GM23338 (cell line): ENCODE measurements at regions not wholly inside any gene's neighbourhood (a gene's known extent, or its start where the extent isn't known, plus 50 kb on each side); places are given as distances from the start of the nearest gene placed in this dataset.

Experiments
- ATAC-seq: fragments of 200-7000 bp; cut with Tn5 transposase; 3 replicates; pipeline ENCODE4 v1.9.1; 2020
- DNase-seq: peaks from one replicate; pipeline ENCODE4 v3.0.0-alpha.2; 2015; ENCODE audit warnings: low spot score
- H2AFZ ChIP-seq: fragments of 200-600 bp; sonication (generic); 2 replicates; pipeline ENCODE4 v1.8.0; 2016; ENCODE audit warnings: antibody characterized with exemption, mild to moderate bottlenecking, moderate library complexity
- H3F3A ChIP-seq: fragments of 200-600 bp; sonication (generic); replicated peaks from 2 replicates; pipeline ENCODE4 v1.8.0; 2017; ENCODE audit warnings: antibody characterized with exemption, mixed run types, low read depth
- H3K27ac ChIP-seq: fragments of 200-600 bp; sonication (generic); 2 replicates; pipeline ENCODE4 v1.6.1; 2016; ENCODE audit warnings: low read depth
- H3K27me3 ChIP-seq: fragments of 200-600 bp; sonication (generic); 2 replicates; pipeline ENCODE4 v1.8.0; 2016; ENCODE audit warnings: mild to moderate bottlenecking, mixed run types, moderate library complexity; ENCODE audit not compliant: insufficient read depth
- H3K36me3 ChIP-seq: fragments of 200-600 bp; sonication (generic); 2 replicates; pipeline ENCODE4 v1.8.0; 2016; ENCODE audit warnings: mild to moderate bottlenecking; ENCODE audit not compliant: insufficient read depth
- H3K4me1 ChIP-seq: fragments of 200-600 bp; sonication (generic); 2 replicates; pipeline ENCODE4 v1.8.0; 2016; ENCODE audit warnings: mild to moderate bottlenecking, moderate library complexity; ENCODE audit not compliant: insufficient read depth
- H3K4me2 ChIP-seq: fragments of 200-600 bp; sonication (generic); 2 replicates; pipeline ENCODE4 v1.7.1; 2017; ENCODE audit warnings: mixed run types
- H3K4me3 ChIP-seq: fragments of 200-600 bp; sonication (generic); 2 replicates; pipeline ENCODE4 v1.6.1; 2016; ENCODE audit warnings: mixed run types
- H3K79me2 ChIP-seq: fragments of 200-600 bp; sonication (generic); replicated peaks from 2 replicates; pipeline ENCODE4 v1.8.0; 2017; ENCODE audit warnings: mild to moderate bottlenecking; ENCODE audit not compliant: insufficient read depth
- H3K9me2 ChIP-seq: fragments of 200-600 bp; sonication (generic); 2 replicates; pipeline ENCODE4 v1.8.0; 2017; ENCODE audit not compliant: insufficient read depth
- H4K20me1 ChIP-seq: fragments of 200-600 bp; sonication (generic); replicated peaks from 2 replicates; pipeline ENCODE4 v1.8.0; 2017; ENCODE audit warnings: mild to moderate bottlenecking; ENCODE audit not compliant: insufficient read depth
- H3K27ac Mint-ChIP-seq: 2 replicates; pipeline ENCODE4 v1.8.0; 2020; ENCODE audit warnings: inconsistent platforms, mild to moderate bottlenecking, moderate library complexity, mixed read lengths
- H3K27me3 Mint-ChIP-seq: 3 replicates; pipeline ENCODE4 v1.8.0; 2022; ENCODE audit warnings: low read depth, mild to moderate bottlenecking, moderate library complexity, mixed read lengths, inconsistent platforms; ENCODE audit not compliant: insufficient read depth, poor library complexity
- H3K36me3 Mint-ChIP-seq: 3 replicates; pipeline ENCODE4 v1.8.0; 2021; ENCODE audit warnings: low read depth, mild to moderate bottlenecking, inconsistent platforms, moderate library complexity, mixed read lengths
- H3K4me1 Mint-ChIP-seq: 3 replicates; pipeline ENCODE4 v1.8.0; 2020; ENCODE audit warnings: mild to moderate bottlenecking, inconsistent platforms, mixed read lengths
- H3K4me3 Mint-ChIP-seq: 3 replicates; pipeline ENCODE4 v1.8.0; 2021; ENCODE audit warnings: moderate library complexity, mild to moderate bottlenecking, inconsistent platforms, mixed read lengths
- H3K9me3 Mint-ChIP-seq: 3 replicates; pipeline ENCODE4 v1.8.0; 2020; ENCODE audit warnings: moderate library complexity, mild to moderate bottlenecking, inconsistent platforms, mixed read lengths
- CREB1 ChIP-seq: fragments of 250-450 bp; sonication (Bioruptor Pico); IDR thresholded peaks from 2 replicates; pipeline ENCODE4 v1.5.0; 2020; ENCODE audit warnings: low read depth, mild to moderate bottlenecking, moderate library complexity
- EZH2phosphoT487 ChIP-seq: fragments of 200-600 bp; sonication (generic); IDR thresholded peaks from one replicate; pipeline ENCODE4 v1.8.1; 2018; ENCODE audit warnings: antibody characterized with exemption; ENCODE audit not compliant: unreplicated experiment
- JUNB ChIP-seq: IDR thresholded peaks from one replicate; pipeline ENCODE4 v1.6.1; 2016; ENCODE audit warnings: antibody characterized with exemption; ENCODE audit not compliant: unreplicated experiment
- NANOG ChIP-seq: IDR thresholded peaks from 2 replicates; pipeline ENCODE4 v1.6.1; 2016; ENCODE audit warnings: antibody characterized with exemption, borderline replicate concordance
- POLR2AphosphoS5 ChIP-seq: IDR thresholded peaks from 2 replicates; pipeline ENCODE4 v1.6.1; 2016; ENCODE audit warnings: antibody characterized with exemption, low read depth
- REST ChIP-seq: IDR thresholded peaks from one replicate; pipeline ENCODE4 v1.6.1; 2018; ENCODE audit warnings: antibody characterized with exemption; ENCODE audit not compliant: unreplicated experiment
- STAT1 ChIP-seq: IDR thresholded peaks from one replicate; pipeline ENCODE4 v1.6.1; 2016; ENCODE audit warnings: antibody characterized with exemption; ENCODE audit not compliant: unreplicated experiment
- ZNF114 ChIP-seq: fragments of 250-450 bp; sonication (Bioruptor Pico); IDR thresholded peaks from 2 replicates; pipeline ENCODE4 v1.5.0; 2020; ENCODE audit warnings: mild to moderate bottlenecking, moderate library complexity
- ZNF331 ChIP-seq: fragments of 250-450 bp; sonication (Bioruptor Pico); IDR thresholded peaks from 2 replicates; pipeline ENCODE4 v1.5.0; 2020; ENCODE audit warnings: low read depth, mild to moderate bottlenecking, moderate library complexity
- TF ChIP-seq, protein P1 (sequence below): IDR thresholded peaks from 2 replicates; pipeline ENCODE4 v1.6.1; 2016; ENCODE audit warnings: antibody characterized with exemption
- TF ChIP-seq, protein P2 (sequence below): fragments of 250-450 bp; sonication (Bioruptor Pico); IDR thresholded peaks from 2 replicates; pipeline ENCODE4 v1.5.0; 2020; ENCODE audit warnings: mild to moderate bottlenecking, moderate library complexity
- TF ChIP-seq, protein P3 (sequence below), 2 experiments: fragments of 200-600 bp in 1 of 2; sonication (generic) in 1 of 2; conservative IDR thresholded peaks; 2 replicates each; pipeline versions ENCODE4 v1.5.1 to v1.6.1; 2016 to 2017; ENCODE audit warnings: antibody characterized with exemption in 2 of 2, low read depth in 2 of 2, mild to moderate bottlenecking in 2 of 2, moderate library complexity in 1 of 2

GRCh38 chr15:62561059-62561519 lies 396.0 kb upstream of the C2CD4B start:
- peak; percentile 70 for DNase-seq
- H3K36me3 ChIP-seq = no peaks in the 10 kb centered on the region
- no peak overlapping the region for H3K27ac Mint-ChIP-seq

More at GRCh38 chr15:62561059-62561519, 396.0 kb upstream of the C2CD4B start:
- H3K9me2 ChIP-seq = no peaks in the 10 kb centered on the region
- peak; percentile 84 for ATAC-seq
- H3K4me2 ChIP-seq = 0 out of 2 replicates have a peak overlapping the region, but pooled peaks have one; percentile 42
- no peaks in the 10 kb centered on the region for H4K20me1 ChIP-seq
- Mint-ChIP-seq H3K9me3 (no peaks in the 10 kb centered on the region), H3K4me3 (no peak overlapping the region), H3K36me3 (no peaks in the 10 kb centered on the region), H3K27me3 (peaks cover 10% of the 10 kb centered on the region), H3K4me1 (peaks cover 40% of the 10 kb centered on the region)
- H3F3A ChIP-seq = no peaks in the 10 kb centered on the region
- H3K27ac ChIP-seq = no peak overlapping the region
- no peak overlapping the region for H2AFZ ChIP-seq
- 0 out of 2 replicates have a peak, but pooled peaks cover 7% of the 10 kb centered on the region for H3K79me2 ChIP-seq
- no peaks in the 10 kb centered on the region for H3K27me3 ChIP-seq
- H3K4me1 ChIP-seq = peaks cover 25% of the 10 kb centered on the region
- TF ChIP-seq ZNF114 (CRISPR knock-in tag) = no peak
- TF ChIP-seq, protein P1, sequence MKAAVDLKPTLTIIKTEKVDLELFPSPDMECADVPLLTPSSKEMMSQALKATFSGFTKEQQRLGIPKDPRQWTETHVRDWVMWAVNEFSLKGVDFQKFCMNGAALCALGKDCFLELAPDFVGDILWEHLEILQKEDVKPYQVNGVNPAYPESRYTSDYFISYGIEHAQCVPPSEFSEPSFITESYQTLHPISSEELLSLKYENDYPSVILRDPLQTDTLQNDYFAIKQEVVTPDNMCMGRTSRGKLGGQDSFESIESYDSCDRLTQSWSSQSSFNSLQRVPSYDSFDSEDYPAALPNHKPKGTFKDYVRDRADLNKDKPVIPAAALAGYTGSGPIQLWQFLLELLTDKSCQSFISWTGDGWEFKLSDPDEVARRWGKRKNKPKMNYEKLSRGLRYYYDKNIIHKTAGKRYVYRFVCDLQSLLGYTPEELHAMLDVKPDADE = no peak
- TF ChIP-seq NANOG = no peak
- TF ChIP-seq, protein P2, sequence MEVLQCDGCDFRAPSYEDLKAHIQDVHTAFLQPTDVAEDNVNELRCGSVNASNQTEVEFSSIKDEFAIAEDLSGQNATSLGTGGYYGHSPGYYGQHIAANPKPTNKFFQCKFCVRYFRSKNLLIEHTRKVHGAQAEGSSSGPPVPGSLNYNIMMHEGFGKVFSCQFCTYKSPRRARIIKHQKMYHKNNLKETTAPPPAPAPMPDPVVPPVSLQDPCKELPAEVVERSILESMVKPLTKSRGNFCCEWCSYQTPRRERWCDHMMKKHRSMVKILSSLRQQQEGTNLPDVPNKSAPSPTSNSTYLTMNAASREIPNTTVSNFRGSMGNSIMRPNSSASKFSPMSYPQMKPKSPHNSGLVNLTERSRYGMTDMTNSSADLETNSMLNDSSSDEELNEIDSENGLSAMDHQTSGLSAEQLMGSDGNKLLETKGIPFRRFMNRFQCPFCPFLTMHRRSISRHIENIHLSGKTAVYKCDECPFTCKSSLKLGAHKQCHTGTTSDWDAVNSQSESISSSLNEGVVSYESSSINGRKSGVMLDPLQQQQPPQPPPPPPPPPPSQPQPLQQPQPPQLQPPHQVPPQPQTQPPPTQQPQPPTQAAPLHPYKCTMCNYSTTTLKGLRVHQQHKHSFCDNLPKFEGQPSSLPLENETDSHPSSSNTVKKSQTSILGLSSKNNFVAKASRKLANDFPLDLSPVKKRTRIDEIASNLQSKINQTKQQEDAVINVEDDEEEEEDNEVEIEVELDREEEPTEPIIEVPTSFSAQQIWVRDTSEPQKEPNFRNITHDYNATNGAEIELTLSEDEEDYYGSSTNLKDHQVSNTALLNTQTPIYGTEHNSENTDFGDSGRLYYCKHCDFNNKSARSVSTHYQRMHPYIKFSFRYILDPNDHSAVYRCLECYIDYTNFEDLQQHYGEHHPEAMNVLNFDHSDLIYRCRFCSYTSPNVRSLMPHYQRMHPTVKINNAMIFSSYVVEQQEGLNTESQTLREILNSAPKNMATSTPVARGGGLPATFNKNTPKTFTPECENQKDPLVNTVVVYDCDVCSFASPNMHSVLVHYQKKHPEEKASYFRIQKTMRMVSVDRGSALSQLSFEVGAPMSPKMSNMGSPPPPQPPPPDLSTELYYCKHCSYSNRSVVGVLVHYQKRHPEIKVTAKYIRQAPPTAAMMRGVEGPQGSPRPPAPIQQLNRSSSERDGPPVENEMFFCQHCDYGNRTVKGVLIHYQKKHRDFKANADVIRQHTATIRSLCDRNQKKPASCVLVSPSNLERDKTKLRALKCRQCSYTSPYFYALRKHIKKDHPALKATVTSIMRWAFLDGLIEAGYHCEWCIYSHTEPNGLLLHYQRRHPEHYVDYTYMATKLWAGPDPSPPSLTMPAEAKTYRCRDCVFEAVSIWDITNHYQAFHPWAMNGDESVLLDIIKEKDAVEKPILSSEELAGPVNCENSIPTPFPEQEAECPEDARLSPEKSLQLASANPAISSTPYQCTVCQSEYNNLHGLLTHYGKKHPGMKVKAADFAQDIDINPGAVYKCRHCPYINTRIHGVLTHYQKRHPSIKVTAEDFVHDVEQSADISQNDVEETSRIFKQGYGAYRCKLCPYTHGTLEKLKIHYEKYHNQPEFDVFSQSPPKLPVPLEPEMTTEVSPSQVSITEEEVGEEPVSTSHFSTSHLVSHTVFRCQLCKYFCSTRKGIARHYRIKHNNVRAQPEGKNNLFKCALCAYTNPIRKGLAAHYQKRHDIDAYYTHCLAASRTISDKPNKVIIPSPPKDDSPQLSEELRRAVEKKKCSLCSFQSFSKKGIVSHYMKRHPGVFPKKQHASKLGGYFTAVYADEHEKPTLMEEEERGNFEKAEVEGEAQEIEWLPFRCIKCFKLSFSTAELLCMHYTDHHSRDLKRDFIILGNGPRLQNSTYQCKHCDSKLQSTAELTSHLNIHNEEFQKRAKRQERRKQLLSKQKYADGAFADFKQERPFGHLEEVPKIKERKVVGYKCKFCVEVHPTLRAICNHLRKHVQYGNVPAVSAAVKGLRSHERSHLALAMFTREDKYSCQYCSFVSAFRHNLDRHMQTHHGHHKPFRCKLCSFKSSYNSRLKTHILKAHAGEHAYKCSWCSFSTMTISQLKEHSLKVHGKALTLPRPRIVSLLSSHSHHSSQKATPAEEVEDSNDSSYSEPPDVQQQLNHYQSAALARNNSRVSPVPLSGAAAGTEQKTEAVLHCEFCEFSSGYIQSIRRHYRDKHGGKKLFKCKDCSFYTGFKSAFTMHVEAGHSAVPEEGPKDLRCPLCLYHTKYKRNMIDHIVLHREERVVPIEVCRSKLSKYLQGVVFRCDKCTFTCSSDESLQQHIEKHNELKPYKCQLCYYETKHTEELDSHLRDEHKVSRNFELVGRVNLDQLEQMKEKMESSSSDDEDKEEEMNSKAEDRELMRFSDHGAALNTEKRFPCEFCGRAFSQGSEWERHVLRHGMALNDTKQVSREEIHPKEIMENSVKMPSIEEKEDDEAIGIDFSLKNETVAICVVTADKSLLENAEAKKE (CRISPR knock-in tag) = no peak
- no peak for TF ChIP-seq JUNB
- TF ChIP-seq EZH2phosphoT487 = no peak
- TF ChIP-seq REST = no peak
- TF ChIP-seq POLR2AphosphoS5 = no peak
- no peak for TF ChIP-seq CREB1
- TF ChIP-seq, protein P3, sequence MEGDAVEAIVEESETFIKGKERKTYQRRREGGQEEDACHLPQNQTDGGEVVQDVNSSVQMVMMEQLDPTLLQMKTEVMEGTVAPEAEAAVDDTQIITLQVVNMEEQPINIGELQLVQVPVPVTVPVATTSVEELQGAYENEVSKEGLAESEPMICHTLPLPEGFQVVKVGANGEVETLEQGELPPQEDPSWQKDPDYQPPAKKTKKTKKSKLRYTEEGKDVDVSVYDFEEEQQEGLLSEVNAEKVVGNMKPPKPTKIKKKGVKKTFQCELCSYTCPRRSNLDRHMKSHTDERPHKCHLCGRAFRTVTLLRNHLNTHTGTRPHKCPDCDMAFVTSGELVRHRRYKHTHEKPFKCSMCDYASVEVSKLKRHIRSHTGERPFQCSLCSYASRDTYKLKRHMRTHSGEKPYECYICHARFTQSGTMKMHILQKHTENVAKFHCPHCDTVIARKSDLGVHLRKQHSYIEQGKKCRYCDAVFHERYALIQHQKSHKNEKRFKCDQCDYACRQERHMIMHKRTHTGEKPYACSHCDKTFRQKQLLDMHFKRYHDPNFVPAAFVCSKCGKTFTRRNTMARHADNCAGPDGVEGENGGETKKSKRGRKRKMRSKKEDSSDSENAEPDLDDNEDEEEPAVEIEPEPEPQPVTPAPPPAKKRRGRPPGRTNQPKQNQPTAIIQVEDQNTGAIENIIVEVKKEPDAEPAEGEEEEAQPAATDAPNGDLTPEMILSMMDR (conservative IDR thresholded peaks at IDR 0.05; ENCODE audit: low read depth in 2 of 2) = no peak
- no peak for TF ChIP-seq STAT1
- TF ChIP-seq ZNF331 (CRISPR knock-in tag) = no peak
- no peak overlapping the region for H3K4me3 ChIP-seq
